H9 (cell line): ENCODE measurements at regions not wholly inside any gene's neighbourhood (a gene's known extent, or its start where the extent isn't known, plus 50 kb on each side); places are given as distances from the start of the nearest gene placed in this dataset.

Experiments
- DNase-seq: peaks from one replicate; pipeline ENCODE4 v3.0.0-alpha.2; 2017
- H2AFZ ChIP-seq: one replicate; pipeline ENCODE4 v1.6.1; 2013; ENCODE audit warnings: mild to moderate bottlenecking, low read length, control low read depth, moderate library complexity
- H2AK5ac ChIP-seq: 2 replicates; pipeline ENCODE4 v1.6.1; 2013; ENCODE audit warnings: low read length, control low read depth, mixed read lengths; ENCODE audit not compliant: insufficient read length
- H2BK120ac ChIP-seq: one replicate; pipeline ENCODE4 v1.6.1; 2013; ENCODE audit warnings: low read depth, mild to moderate bottlenecking, low read length, control low read depth, inconsistent platforms; ENCODE audit not compliant: poor library complexity, severe bottlenecking
- H2BK12ac ChIP-seq: 2 replicates; pipeline ENCODE4 v1.6.1; 2013; ENCODE audit warnings: low read length, control low read depth, mixed read lengths, low read depth; ENCODE audit not compliant: insufficient read length
- H2BK15ac ChIP-seq: 2 replicates; pipeline ENCODE4 v1.6.1; 2013; ENCODE audit warnings: low read depth, low read length, control low read depth
- H2BK20ac ChIP-seq: one replicate; pipeline ENCODE4 v1.6.1; 2013; ENCODE audit warnings: low read depth, mild to moderate bottlenecking, low read length, control low read depth, inconsistent platforms; ENCODE audit not compliant: poor library complexity, severe bottlenecking
- H2BK5ac ChIP-seq: 2 replicates; pipeline ENCODE4 v1.6.1; 2013; ENCODE audit warnings: low read length, control low read depth, mixed read lengths; ENCODE audit not compliant: insufficient read length
- H3K14ac ChIP-seq: 2 replicates; pipeline ENCODE4 v1.6.1; 2013; ENCODE audit warnings: low read length, control low read depth; ENCODE audit not compliant: insufficient read depth
- H3K18ac ChIP-seq: 2 replicates; pipeline ENCODE4 v1.6.1; 2013; ENCODE audit warnings: low read depth, mild to moderate bottlenecking, mixed read lengths, low read length, control low read depth; ENCODE audit not compliant: insufficient read length
- H3K23ac ChIP-seq: 2 replicates; pipeline ENCODE4 v1.6.1; 2013; ENCODE audit warnings: low read length, control low read depth, mixed read lengths, low read depth; ENCODE audit not compliant: insufficient read length
- H3K23me2 ChIP-seq: 2 replicates; pipeline ENCODE4 v1.6.1; 2013; ENCODE audit warnings: low read depth, mild to moderate bottlenecking, mixed read lengths, low read length, control low read depth; ENCODE audit not compliant: insufficient read length, poor library complexity, severe bottlenecking
- H3K27ac ChIP-seq: 2 replicates; pipeline ENCODE4 v1.5.1; 2013; ENCODE audit warnings: low read length, control low read depth, mixed read lengths, low read depth; ENCODE audit not compliant: insufficient read length
- H3K27me3 ChIP-seq: 2 replicates; pipeline ENCODE4 v1.6.1; 2013; ENCODE audit warnings: low read length, control low read depth, inconsistent platforms; ENCODE audit not compliant: insufficient read depth
- H3K4ac ChIP-seq: 2 replicates; pipeline ENCODE4 v1.6.1; 2013; ENCODE audit warnings: low read depth, mild to moderate bottlenecking, control low read depth, inconsistent platforms, low read length, moderate library complexity
- H3K4me1 ChIP-seq: 2 replicates; pipeline ENCODE4 v1.6.1; 2013; ENCODE audit warnings: low read length, control low read depth, inconsistent platforms; ENCODE audit not compliant: insufficient read depth
- H3K4me2 ChIP-seq: 2 replicates; pipeline ENCODE4 v1.6.1; 2013; ENCODE audit warnings: low read length, control low read depth, mixed read lengths; ENCODE audit not compliant: insufficient read length, insufficient read depth
- H3K56ac ChIP-seq: 2 replicates; pipeline ENCODE4 v1.6.1; 2013; ENCODE audit warnings: low read depth, mild to moderate bottlenecking, mixed read lengths, low read length, control low read depth; ENCODE audit not compliant: insufficient read length
- H3K79me1 ChIP-seq: 2 replicates; pipeline ENCODE4 v1.6.1; 2013; ENCODE audit warnings: low read depth, mild to moderate bottlenecking, moderate library complexity, low read length, control low read depth, inconsistent platforms; ENCODE audit not compliant: insufficient read depth, poor library complexity, severe bottlenecking
- H3K79me2 ChIP-seq: 2 replicates; pipeline ENCODE4 v1.6.1; 2013; ENCODE audit warnings: low read length, control low read depth, inconsistent platforms; ENCODE audit not compliant: insufficient read depth
- H3K9ac ChIP-seq: 2 replicates; pipeline ENCODE4 v1.6.1; 2013; ENCODE audit warnings: low read length, control low read depth, mixed read lengths; ENCODE audit not compliant: insufficient read length; ENCODE audit errors: extremely low read depth
- H3K9me3 ChIP-seq: one replicate; pipeline ENCODE4 v1.6.1; 2013; ENCODE audit warnings: low read depth, low read length, inconsistent platforms; ENCODE audit not compliant: control insufficient read depth
- H3T11ph ChIP-seq: one replicate; pipeline ENCODE4 v1.6.1; 2013; ENCODE audit warnings: mild to moderate bottlenecking, low read length, control low read depth, inconsistent platforms
- H4K20me1 ChIP-seq: one replicate; pipeline ENCODE4 v1.6.1; 2013; ENCODE audit not compliant: control insufficient read depth, insufficient read length, insufficient read depth
- H4K5ac ChIP-seq: 2 replicates; pipeline ENCODE4 v1.6.1; 2013; ENCODE audit warnings: low read depth, mild to moderate bottlenecking, mixed read lengths, low read length, control low read depth; ENCODE audit not compliant: insufficient read length
- H4K8ac ChIP-seq: replicated peaks from 2 replicates; pipeline ENCODE4 v1.6.1; 2013; ENCODE audit warnings: low read length, control low read depth, mixed read lengths, low read depth; ENCODE audit not compliant: insufficient read length
- H4K91ac ChIP-seq: 2 replicates; pipeline ENCODE4 v1.6.1; 2013; ENCODE audit warnings: low read depth, mild to moderate bottlenecking, moderate library complexity, mixed read lengths, low read length, control low read depth; ENCODE audit not compliant: insufficient read length
- H3K27ac Mint-ChIP-seq, 3 experiments: 2 replicates in 2 of 3; 3 replicates in 1 of 3; pipeline ENCODE4 v1.8.0; 2020 to 2021; ENCODE audit warnings: mixed read lengths in 3 of 3, mild to moderate bottlenecking in 1 of 3, moderate library complexity in 1 of 3
- H3K27me3 Mint-ChIP-seq: 2 replicates; pipeline ENCODE4 v1.8.0; 2021; ENCODE audit warnings: low read depth, mild to moderate bottlenecking, moderate library complexity, mixed read lengths
- H3K36me3 Mint-ChIP-seq, 3 experiments: 2 replicates in 2 of 3; 3 replicates in 1 of 3; pipeline ENCODE4 v1.8.0; 2020 to 2021; ENCODE audit warnings: low read depth in 3 of 3, mixed read lengths in 3 of 3; ENCODE audit not compliant: insufficient read depth in 1 of 3
- H3K4me1 Mint-ChIP-seq, 2 experiments: 2 replicates each; pipeline ENCODE4 v1.8.0; 2020; ENCODE audit warnings: mixed read lengths in 2 of 2
- H3K4me3 Mint-ChIP-seq, 2 experiments: 2 replicates in 1 of 2; 3 replicates in 1 of 2; pipeline ENCODE4 v1.8.0; 2020 to 2021; ENCODE audit warnings: mild to moderate bottlenecking in 2 of 2, mixed read lengths in 2 of 2, moderate library complexity in 1 of 2
- H3K9me3 Mint-ChIP-seq, 2 experiments: 2 replicates in 1 of 2; 3 replicates in 1 of 2; pipeline ENCODE4 v1.8.0; 2020; ENCODE audit warnings: mild to moderate bottlenecking in 2 of 2, mixed read lengths in 2 of 2, moderate library complexity in 1 of 2
- CTCF ChIP-seq: fragments of 200-600 bp; sonication (generic); conservative IDR thresholded peaks from 3 replicates; pipeline ENCODE4 v1.8.0; 2021; ENCODE audit warnings: antibody characterized with exemption, mild to moderate bottlenecking
- WGBS: extraction: QIAGEN DNeasy Blood & Tissue Kit; methylation state at CpG from one replicate; pipeline ENCODE4 v1.1.7; 2013; ENCODE audit warnings: missing lambda C conversion rate, low lambda C conversion rate, mixed read lengths; ENCODE audit not compliant: insufficient read length; ENCODE audit errors: extremely low coverage; 5-methylcytosine and 5-hydroxymethylcytosine counted together

GRCh38 chr4:178712486-178712885 lies 1270.2 kb upstream of the AGA start:
- Histone ChIP-seq H4K8ac (no peak overlapping the region), H3K4ac (no peak overlapping the region), H3K27me3 (no peaks in the 10 kb centered on the region), H3K4me2 (no peak overlapping the region), H4K91ac (no peak overlapping the region), H3K56ac (no peak overlapping the region), H3K4me1 (no peaks in the 10 kb centered on the region), H2BK120ac (no peak overlapping the region), H2BK12ac (no peak overlapping the region), H4K20me1 (no peaks in the 10 kb centered on the region), H2BK15ac (no peak overlapping the region), H3K23me2 (no peaks in the 10 kb centered on the region), H3K23ac (no peak overlapping the region), H3K79me1 (no peaks in the 10 kb centered on the region), H2AK5ac (no peak overlapping the region), H2AFZ (no peak overlapping the region), H2BK20ac (no peak overlapping the region), H3K79me2 (no peaks in the 10 kb centered on the region), H3K27ac (no peak overlapping the region), H3K9ac (no peak overlapping the region), H2BK5ac (no peak overlapping the region), H4K5ac (no peak overlapping the region), H3K18ac (no peak overlapping the region), H3K9me3 (no peaks in the 10 kb centered on the region), H3T11ph (no peak overlapping the region), H3K14ac (no peak overlapping the region)
- no peaks in the 10 kb centered on the region for H3K9me3 Mint-ChIP-seq
- no CpG with 5 or more reads among the region's 1 CpG for WGBS
- TF ChIP-seq CTCF = no peak
- H3K27ac Mint-ChIP-seq = no peak overlapping the region
- H3K4me1 Mint-ChIP-seq = no peaks in the 10 kb centered on the region
- H3K36me3 Mint-ChIP-seq = peaks cover 0 to 4% (median 0%) of the 10 kb centered on the region in 3 experiments; a peak in 1 of 7 replicates
- no peak overlapping the region for H3K4me3 Mint-ChIP-seq
- no peaks in the 10 kb centered on the region for H3K27me3 Mint-ChIP-seq
- no peak for DNase-seq
